ENCODE measurements at regions not wholly inside any gene's neighbourhood (a gene's known extent, or its start where the extent isn't known, plus 50 kb on each side); places are given as distances from the start of the nearest gene placed in this dataset.

GRCh38 chr5:38013107-38013506 lies 173.3 kb upstream of the GDNF start:
- TF ChIP-seq ZNF331 (CRISPR knock-in tag; IDR thresholded peaks at IDR 0.05; ENCODE audit: low read depth) (no peak), CTCF (conservative IDR thresholded peaks at IDR 0.05; ENCODE audit: low read depth in 2 of 2) (no peak), REST (IDR thresholded peaks at IDR 0.05; ENCODE audit: unreplicated experiment) (no peak), EZH2 (IDR thresholded peaks at IDR 0.05; ENCODE audit: low read depth, unreplicated experiment) (no peak), POLR2AphosphoS5 (IDR thresholded peaks at IDR 0.05; ENCODE audit: low read depth) (no peak), EZH2phosphoT487 (IDR thresholded peaks at IDR 0.05; ENCODE audit: unreplicated experiment) (no peak), STAT1 (IDR thresholded peaks at IDR 0.05; ENCODE audit: unreplicated experiment) (no peak)
